ENCODE measurements at regions not wholly inside any gene's neighbourhood (a gene's known extent, or its start where the extent isn't known, plus 50 kb on each side); places are given as distances from the start of the nearest gene placed in this dataset.

GRCh38 chr1:84759756-84760155, 69.5 kb upstream of the SSX2IP start:
- TF ChIP-seq CTCF (IDR thresholded peaks at IDR 0.05; ENCODE audit: control extremely low read depth, extremely low read depth), result no peak
- H3K27me3 ChIP-seq (ENCODE audit: control insufficient read depth in 3 of 3, insufficient read depth in 3 of 3, low read length in 2 of 3), result peaks cover 0 to 3% (median 2%) of the 10 kb centered on the region in 3 donors
- H3K27ac ChIP-seq (ENCODE audit: low read depth in 1 of 2, low read length in 1 of 2), result no peak overlapping the region
- ATAC-seq (ENCODE audit: insufficient read depth, low FRiP score), result no peak
- no peak for DNase-seq
- peaks cover 0 to 9% (median 0%) of the 10 kb centered on the region in 5 donors for H3K4me1 ChIP-seq (ENCODE audit: control insufficient read depth in 5 of 5, insufficient read depth in 5 of 5, low read length in 5 of 5)
- peaks cover 0 to 1% (median 0%) of the 10 kb centered on the region in 4 donors for H3K9me3 ChIP-seq (ENCODE audit: control insufficient read depth in 4 of 4, insufficient read depth in 3 of 4, low read length in 3 of 4)
- WGBS, 2 donors, result 77 to 86% methylated on average over 10 of the region's 10 CpGs
- H3K4me3 ChIP-seq, result no peak overlapping the region
- no peak overlapping the region for H3K9ac ChIP-seq (ENCODE audit: insufficient read depth in 1 of 2, low read length in 2 of 2)
- no peaks in the 10 kb centered on the region for H3K36me3 ChIP-seq (ENCODE audit: control insufficient read depth in 4 of 4, insufficient read depth in 4 of 4, low read length in 4 of 4)

GRCh38 chr1:84758968-84759491, 68.8 kb upstream of the SSX2IP start:
- H3K4me3 ChIP-seq, result no peak overlapping the region

GRCh38 chr1:84758476-84758875, 68.2 kb upstream of the SSX2IP start:
- H3K27me3 ChIP-seq (ENCODE audit: control insufficient read depth in 3 of 3, insufficient read depth in 3 of 3, low read length in 2 of 3), result peaks cover 0 to 2% (median 0%) of the 10 kb centered on the region in 3 donors
- 73 to 77% methylated on average over 3 of the region's 3 CpGs for WGBS, 2 donors
- H3K36me3 ChIP-seq (ENCODE audit: control insufficient read depth in 4 of 4, insufficient read depth in 4 of 4, low read length in 4 of 4), result no peaks in the 10 kb centered on the region
- H3K9me3 ChIP-seq (ENCODE audit: control insufficient read depth in 4 of 4, insufficient read depth in 3 of 4, low read length in 3 of 4), result no peaks in the 10 kb centered on the region
- ATAC-seq (ENCODE audit: insufficient read depth, low FRiP score), result no peak
- no peak for DNase-seq
- no peak for TF ChIP-seq CTCF (IDR thresholded peaks at IDR 0.05; ENCODE audit: control extremely low read depth, extremely low read depth)
- H3K4me3 ChIP-seq, result no peak overlapping the region
- no peak overlapping the region for H3K9ac ChIP-seq (ENCODE audit: insufficient read depth in 1 of 2, low read length in 2 of 2)
- no peak overlapping the region for H3K27ac ChIP-seq (ENCODE audit: low read depth in 1 of 2, low read length in 1 of 2)
- peaks cover 0 to 4% (median 3%) of the 10 kb centered on the region in 5 donors for H3K4me1 ChIP-seq (ENCODE audit: control insufficient read depth in 5 of 5, insufficient read depth in 5 of 5, low read length in 5 of 5)

More at GRCh38 chr1:84758968-84759491, 68.8 kb upstream of the SSX2IP start:
- TF ChIP-seq CTCF (IDR thresholded peaks at IDR 0.05; ENCODE audit: control extremely low read depth, extremely low read depth), result no peak
- peak; percentile 19 for ATAC-seq (ENCODE audit: insufficient read depth, low FRiP score)
- no peak overlapping the region for H3K9ac ChIP-seq (ENCODE audit: insufficient read depth in 1 of 2, low read length in 2 of 2)
- H3K27ac ChIP-seq (ENCODE audit: low read depth in 1 of 2, low read length in 1 of 2), result no peak overlapping the region
- peak in 1 of 3 donors; percentile 45 for DNase-seq
- WGBS, 2 donors, result 15 to 39% methylated on average over 15 of the region's 15 CpGs
- H3K36me3 ChIP-seq (ENCODE audit: control insufficient read depth in 4 of 4, insufficient read depth in 4 of 4, low read length in 4 of 4), result no peaks in the 10 kb centered on the region
- H3K27me3 ChIP-seq (ENCODE audit: control insufficient read depth in 3 of 3, insufficient read depth in 3 of 3, low read length in 2 of 3), result peaks cover 0 to 2% (median 0%) of the 10 kb centered on the region in 3 donors
- peaks cover 0 to 4% (median 0%) of the 10 kb centered on the region in 5 donors for H3K4me1 ChIP-seq (ENCODE audit: control insufficient read depth in 5 of 5, insufficient read depth in 5 of 5, low read length in 5 of 5)
- H3K9me3 ChIP-seq (ENCODE audit: control insufficient read depth in 4 of 4, insufficient read depth in 3 of 4, low read length in 3 of 4), result no peaks in the 10 kb centered on the region

- Histone ChIP-seq H3K27ac (ENCODE audit: low read depth in 1 of 2, low read length in 1 of 2) (no peak overlapping the region), H3K36me3 (ENCODE audit: control insufficient read depth in 4 of 4, insufficient read depth in 4 of 4, low read length in 4 of 4) (no peaks in the 10 kb centered on the region), H3K4me1 (ENCODE audit: control insufficient read depth in 5 of 5, insufficient read depth in 5 of 5, low read length in 5 of 5) (peaks cover 0 to 4% (median 3%) of the 10 kb centered on the region in 5 donors), H3K4me3 (no peak overlapping the region), H3K27me3 (ENCODE audit: control insufficient read depth in 3 of 3, insufficient read depth in 3 of 3, low read length in 2 of 3) (peaks cover 0 to 2% (median 0%) of the 10 kb centered on the region in 3 donors), H3K9me3 (ENCODE audit: control insufficient read depth in 4 of 4, insufficient read depth in 3 of 4, low read length in 3 of 4) (peaks cover 0 to 2% (median 0%) of the 10 kb centered on the region in 4 donors), H3K9ac (ENCODE audit: insufficient read depth in 1 of 2, low read length in 2 of 2) (no peak overlapping the region)
- no peak for ATAC-seq (ENCODE audit: insufficient read depth, low FRiP score)
- WGBS, 2 donors, result 87 to 91% methylated on average over 4 of the region's 4 CpGs
- TF ChIP-seq CTCF (IDR thresholded peaks at IDR 0.05; ENCODE audit: control extremely low read depth, extremely low read depth), result no peak
- no peak for DNase-seq
Measured at GRCh38 chr1:84757301-84757700, 67.0 kb upstream of the SSX2IP start.
